GM12864 (cell line): ENCODE measurements at regions not wholly inside any gene's neighbourhood (a gene's known extent, or its start where the extent isn't known, plus 50 kb on each side); places are given as distances from the start of the nearest gene placed in this dataset.

ENCODE experiments used
- DNase-seq: peaks from one replicate; pipeline ENCODE4 v3.0.0-alpha.2; 2011; ENCODE audit warnings: low read depth
- H3K4me3 ChIP-seq: 2 replicates; pipeline ENCODE4 v1.5.1; 2011; ENCODE audit warnings: mild to moderate bottlenecking, low read depth, low read length, control low read depth
- CTCF ChIP-seq: IDR thresholded peaks from 2 replicates; pipeline ENCODE4 v1.5.1; 2011; ENCODE audit warnings: low read depth, mild to moderate bottlenecking, moderate library complexity, low read length, control low read depth, inconsistent platforms; ENCODE audit errors: missing control alignments

GRCh38 chrX:7447801-7448499, 300.0 kb upstream of the PUDP start:
- no peak overlapping the region for H3K4me3 ChIP-seq
- TF ChIP-seq CTCF = no peak
- DNase-seq = no peak

- no peak for DNase-seq
- no peak overlapping the region for H3K4me3 ChIP-seq
- no peak for TF ChIP-seq CTCF
These were observed 298.9 kb upstream of the PUDP start for GRCh38 chrX:7446815-7447214.

DNA sequence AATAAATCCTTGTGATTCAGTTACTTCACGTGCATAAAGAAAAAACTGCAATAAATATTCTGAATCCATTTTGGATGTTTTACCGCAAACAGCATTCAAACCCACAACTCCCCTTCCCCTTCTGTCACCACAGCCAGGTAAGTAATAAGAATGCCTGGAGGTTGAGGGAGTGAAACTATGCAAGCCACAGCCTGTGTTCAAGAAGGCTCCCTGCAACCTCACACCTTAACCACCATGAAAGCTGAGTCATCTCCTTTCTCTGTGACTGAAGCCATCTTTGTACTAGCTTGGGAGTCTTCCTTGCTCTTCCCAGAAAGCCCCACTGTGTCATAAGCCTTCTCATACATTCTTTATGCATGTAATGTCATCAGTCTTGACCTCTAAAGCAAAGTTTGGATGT, 297.0 kb upstream of the PUDP start:
- H3K4me3 ChIP-seq = no peak overlapping the region
- no peak for DNase-seq
- TF ChIP-seq CTCF = no peak

- TF ChIP-seq CTCF = no peak
- H3K4me3 ChIP-seq = no peak overlapping the region
- DNase-seq = no peak
These were observed 293.6 kb upstream of the PUDP start for GRCh38 chrX:7441586-7441985.

DNA sequence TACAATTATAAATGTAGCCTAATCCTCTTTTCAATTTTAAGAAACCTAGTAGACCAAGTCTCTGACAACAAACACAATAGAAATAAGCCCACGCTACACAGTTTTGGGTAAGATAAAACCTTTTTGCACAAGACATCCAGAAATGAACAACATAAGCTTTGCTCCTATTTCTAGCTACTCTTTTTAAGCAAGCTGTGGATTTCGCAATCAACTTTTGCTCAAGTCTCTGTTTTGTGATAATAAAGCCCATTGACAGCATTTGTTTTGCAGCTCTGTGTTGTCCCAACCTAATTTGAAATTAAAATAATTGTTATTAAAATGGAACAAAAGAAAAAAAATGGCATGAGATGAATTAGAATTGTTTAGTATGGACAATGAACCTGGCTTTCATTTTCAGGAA, 287.9 kb upstream of the PUDP start:
- no peak for DNase-seq
- no peak for TF ChIP-seq CTCF
- H3K4me3 ChIP-seq = no peak overlapping the region

GRCh38 chrX:7432901-7433300, 284.9 kb upstream of the PUDP start:
- no peak overlapping the region for H3K4me3 ChIP-seq
- no peak for TF ChIP-seq CTCF
- no peak for DNase-seq

- no peak for DNase-seq
- no peak for TF ChIP-seq CTCF
- H3K4me3 ChIP-seq = no peak overlapping the region
These were observed 272.8 kb upstream of the PUDP start for GRCh38 chrX:7420717-7421116.
